Activated CD8-positive, alpha-beta T cell treated with anti-CD3 and anti-CD28 coated beads for 36 hours (primary cell): ENCODE measurements at regions not wholly inside any gene's neighbourhood (a gene's known extent, or its start where the extent isn't known, plus 50 kb on each side); places are given as distances from the start of the nearest gene placed in this dataset.

Experiments
- ATAC-seq: fragments of 200-7000 bp; cut with Tn5 transposase; one replicate; pipeline ENCODE4 v1.10.0; 2021; ENCODE audit warnings: mild to moderate bottlenecking, moderate library complexity
- CTCF ChIA-PET: fragments of 350-600 bp; sonication (Branson Sonifier 250); formaldehyde crosslinking; loops from one replicate; lab custom pipeline; 2021; ENCODE audit warnings: antibody characterized with exemption; lab: Charles Lee
- POLR2A ChIA-PET: fragments of 350-600 bp; sonication (Branson Sonifier 250); formaldehyde crosslinking; loops from one replicate; lab custom pipeline; 2021; ENCODE audit warnings: antibody characterized with exemption; lab: Charles Lee
- DNase-seq: peaks from one replicate; pipeline ENCODE4 v3.0.0-alpha.2; 2020
- H3K27ac Mint-ChIP-seq: one replicate; pipeline ENCODE4 v1.8.0; 2021; ENCODE audit warnings: mild to moderate bottlenecking, mixed read lengths
- H3K27me3 Mint-ChIP-seq: one replicate; pipeline ENCODE4 v1.8.0; 2021; ENCODE audit warnings: mixed read lengths
- H3K36me3 Mint-ChIP-seq: one replicate; pipeline ENCODE4 v1.8.0; 2021; ENCODE audit warnings: low read depth, mixed read lengths
- H3K4me1 Mint-ChIP-seq: one replicate; pipeline ENCODE4 v1.8.0; 2021; ENCODE audit warnings: low read depth, mixed read lengths
- H3K4me3 Mint-ChIP-seq: one replicate; pipeline ENCODE4 v1.8.0; 2021; ENCODE audit warnings: mild to moderate bottlenecking, moderate library complexity, mixed read lengths
- H3K9me3 Mint-ChIP-seq: one replicate; pipeline ENCODE4 v1.8.0; 2021; ENCODE audit warnings: mixed read lengths
- intact Hi-C: fragments of 100-400 bp; cut with micrococcal nuclease; formaldehyde crosslinking; loops from one replicate; pipeline ENCODE4 v1.10.0; 2022
- TF ChIP-seq, protein P1 (sequence below): fragments of 200-600 bp; IDR thresholded peaks from one replicate; pipeline ENCODE4 v1.8.0; 2022; ENCODE audit warnings: antibody characterized with exemption, mild to moderate bottlenecking

DNA sequence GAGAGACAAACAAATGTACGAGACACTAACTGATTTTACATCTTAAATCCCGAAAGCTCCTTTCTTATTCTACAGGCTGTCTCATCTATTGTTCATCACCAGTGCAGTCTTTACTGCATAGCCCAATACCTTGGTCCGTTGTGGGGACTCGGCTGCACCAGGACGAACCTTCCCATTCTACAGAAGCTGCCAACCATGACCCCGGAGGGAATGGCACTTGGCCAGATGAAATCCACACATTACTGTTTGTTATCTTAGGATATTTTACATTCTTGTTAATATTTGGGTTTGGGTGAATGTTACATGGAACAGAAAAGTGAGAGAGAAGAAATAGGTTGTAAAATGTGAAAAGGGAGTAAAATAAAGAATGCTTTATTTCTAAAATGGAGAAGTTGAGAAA lies 195.1 kb downstream of the RFC3 start:
- TF ChIP-seq, protein P1, sequence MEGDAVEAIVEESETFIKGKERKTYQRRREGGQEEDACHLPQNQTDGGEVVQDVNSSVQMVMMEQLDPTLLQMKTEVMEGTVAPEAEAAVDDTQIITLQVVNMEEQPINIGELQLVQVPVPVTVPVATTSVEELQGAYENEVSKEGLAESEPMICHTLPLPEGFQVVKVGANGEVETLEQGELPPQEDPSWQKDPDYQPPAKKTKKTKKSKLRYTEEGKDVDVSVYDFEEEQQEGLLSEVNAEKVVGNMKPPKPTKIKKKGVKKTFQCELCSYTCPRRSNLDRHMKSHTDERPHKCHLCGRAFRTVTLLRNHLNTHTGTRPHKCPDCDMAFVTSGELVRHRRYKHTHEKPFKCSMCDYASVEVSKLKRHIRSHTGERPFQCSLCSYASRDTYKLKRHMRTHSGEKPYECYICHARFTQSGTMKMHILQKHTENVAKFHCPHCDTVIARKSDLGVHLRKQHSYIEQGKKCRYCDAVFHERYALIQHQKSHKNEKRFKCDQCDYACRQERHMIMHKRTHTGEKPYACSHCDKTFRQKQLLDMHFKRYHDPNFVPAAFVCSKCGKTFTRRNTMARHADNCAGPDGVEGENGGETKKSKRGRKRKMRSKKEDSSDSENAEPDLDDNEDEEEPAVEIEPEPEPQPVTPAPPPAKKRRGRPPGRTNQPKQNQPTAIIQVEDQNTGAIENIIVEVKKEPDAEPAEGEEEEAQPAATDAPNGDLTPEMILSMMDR: no peak
- CTCF ChIA-PET: no interaction called here
- H3K27me3 Mint-ChIP-seq: no peaks in the 10 kb centered on the region

DNA sequence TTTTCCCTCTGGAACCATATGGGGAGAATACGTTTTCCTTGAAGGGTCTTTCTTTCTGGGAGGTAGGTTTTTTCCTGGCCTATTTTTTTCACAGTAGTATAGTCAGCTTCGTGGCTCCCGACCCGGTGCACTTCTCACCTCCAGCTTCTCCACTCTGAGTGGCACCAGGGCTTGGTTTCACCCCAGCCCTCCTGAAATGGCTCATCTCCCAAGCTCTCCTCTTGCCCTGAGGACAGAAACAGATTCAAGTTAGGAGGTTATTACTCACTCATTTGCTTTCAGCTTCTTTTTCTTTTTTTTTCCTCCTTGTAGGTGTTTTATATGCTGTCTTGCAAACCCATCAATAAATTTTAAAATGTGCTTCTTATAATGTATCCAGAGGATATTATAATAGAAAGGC lies 199.3 kb downstream of the RFC3 start:
- POLR2A ChIA-PET: no interaction called here
- intact Hi-C loops: no loop called here
- no peaks in the 10 kb centered on the region for H3K36me3 Mint-ChIP-seq
- CTCF ChIA-PET: no interaction called here
- no peak for ATAC-seq
- TF ChIP-seq, protein P1: no peak
- H3K27me3 Mint-ChIP-seq: peaks cover 2% of the 10 kb centered on the region
- no peaks in the 10 kb centered on the region for H3K4me1 Mint-ChIP-seq
- peaks cover 9% of the 10 kb centered on the region for H3K9me3 Mint-ChIP-seq
- H3K27ac Mint-ChIP-seq: no peak overlapping the region
- H3K4me3 Mint-ChIP-seq: no peak overlapping the region
- DNase-seq: no peak

More for the DNA sequence above, 195.1 kb downstream of the RFC3 start:
- Mint-ChIP-seq H3K4me1 (no peaks in the 10 kb centered on the region), H3K27ac (no peak overlapping the region), H3K36me3 (no peaks in the 10 kb centered on the region), H3K9me3 (no peaks in the 10 kb centered on the region), H3K4me3 (no peak overlapping the region)
- DNase-seq (no peak), ATAC-seq (no peak)
- POLR2A ChIA-PET: no interaction called here
- intact Hi-C loops: no loop called here

DNA sequence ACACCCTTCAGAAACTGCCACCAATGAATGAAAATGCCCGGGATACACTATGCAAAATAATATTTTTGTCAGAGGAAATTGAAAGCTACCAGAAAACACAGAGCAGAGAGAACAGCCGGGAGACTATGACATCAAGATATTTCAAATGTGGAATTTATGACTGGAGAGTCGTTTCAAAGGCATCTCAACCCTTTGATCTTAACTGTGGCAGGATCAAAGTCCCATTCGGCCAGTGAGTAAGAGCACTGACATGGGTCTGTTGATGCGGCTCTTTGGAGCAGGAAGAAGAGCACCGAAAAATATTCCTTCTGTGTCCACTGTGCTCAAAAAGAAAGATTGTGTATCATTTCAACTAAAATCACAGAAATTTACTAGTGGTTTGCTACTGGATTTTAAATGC lies 201.9 kb downstream of the RFC3 start:
- TF ChIP-seq, protein P1: no peak
- ATAC-seq (no peak), DNase-seq (no peak)
- no peaks in the 10 kb centered on the region for H3K4me1 Mint-ChIP-seq
- peaks cover 2% of the 10 kb centered on the region for H3K27me3 Mint-ChIP-seq
- H3K4me3 Mint-ChIP-seq: no peak overlapping the region
- ChIA-PET CTCF (no interaction called here), POLR2A (no interaction called here)
- intact Hi-C loops: no loop called here
- peaks cover 9% of the 10 kb centered on the region for H3K9me3 Mint-ChIP-seq
- H3K36me3 Mint-ChIP-seq: no peaks in the 10 kb centered on the region
- H3K27ac Mint-ChIP-seq: no peak overlapping the region

DNA sequence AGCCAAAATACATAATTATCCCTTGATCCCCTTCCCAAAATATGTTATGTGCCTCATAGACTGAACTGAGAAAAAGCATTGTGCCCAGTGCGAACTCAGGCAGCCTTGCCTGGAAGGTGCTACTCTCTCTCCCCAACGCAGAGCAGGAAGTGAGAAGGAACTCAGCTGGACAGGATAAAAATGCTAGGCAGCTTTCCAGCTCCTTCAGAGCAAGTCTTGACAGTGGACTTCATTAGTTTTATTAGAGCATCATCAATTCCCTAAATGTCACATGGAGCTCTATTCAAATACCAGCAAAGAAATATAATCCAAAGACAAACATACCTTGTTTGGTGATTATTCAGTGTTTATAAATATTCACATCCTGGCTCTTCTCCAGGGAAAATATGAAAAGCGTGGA lies 202.4 kb downstream of the RFC3 start:
- H3K27me3 Mint-ChIP-seq: peaks cover 2% of the 10 kb centered on the region
- POLR2A ChIA-PET: no interaction called here
- no peak for DNase-seq
- CTCF ChIA-PET: no interaction called here
- no peak overlapping the region for H3K4me3 Mint-ChIP-seq
- H3K27ac Mint-ChIP-seq: no peak overlapping the region
- intact Hi-C loops: no loop called here
- TF ChIP-seq, protein P1: no peak
- no peaks in the 10 kb centered on the region for H3K4me1 Mint-ChIP-seq
- no peak for ATAC-seq
- no peaks in the 10 kb centered on the region for H3K36me3 Mint-ChIP-seq
- peaks cover 9% of the 10 kb centered on the region for H3K9me3 Mint-ChIP-seq

DNA sequence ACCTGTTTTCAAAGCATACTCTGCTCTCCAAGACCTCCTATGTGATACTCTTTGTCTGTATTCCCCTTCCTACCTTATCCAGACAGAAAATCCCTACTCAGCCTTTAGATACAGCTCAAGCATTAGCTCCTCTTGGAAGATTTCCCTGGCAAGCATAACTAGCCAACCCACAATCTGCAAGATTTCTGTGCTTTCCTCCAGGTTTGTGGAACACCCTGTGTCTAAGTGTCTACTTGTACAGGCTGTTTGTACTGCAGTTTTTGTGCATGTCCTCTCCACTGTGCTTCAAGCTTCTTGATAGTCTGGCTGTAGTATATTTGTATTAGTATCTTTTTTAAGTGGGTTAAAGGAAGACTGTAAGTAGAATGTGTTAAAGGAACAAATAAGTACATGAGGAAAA lies 203.7 kb downstream of the RFC3 start:
- intact Hi-C loops: no loop called here
- H3K4me3 Mint-ChIP-seq: no peak overlapping the region
- TF ChIP-seq, protein P1: no peak
- peaks cover 2% of the 10 kb centered on the region for H3K27me3 Mint-ChIP-seq
- no peaks in the 10 kb centered on the region for H3K4me1 Mint-ChIP-seq
- POLR2A ChIA-PET: no interaction called here
- H3K9me3 Mint-ChIP-seq: peaks cover 9% of the 10 kb centered on the region
- no peaks in the 10 kb centered on the region for H3K36me3 Mint-ChIP-seq
- DNase-seq (no peak), ATAC-seq (no peak)
- no peak overlapping the region for H3K27ac Mint-ChIP-seq
- CTCF ChIA-PET: no interaction called here
